K562 (cell line): ENCODE measurements at regions not wholly inside any gene's neighbourhood (a gene's known extent, or its start where the extent isn't known, plus 50 kb on each side); places are given as distances from the start of the nearest gene placed in this dataset.
A peak's percentile ranks its signal among the peaks of the same experiment; 100 is the strongest.

ENCODE experiments used
- ATAC-seq: fragments of 200-7000 bp; cut with Tn5 transposase; 3 replicates; pipeline ENCODE4 v1.9.1; 2020; ENCODE audit warnings: moderate library complexity
- BruUV-seq: library from RNA; stranded (reverse); fragments of 400-500 nt; replicated peaks from 2 replicates; lab custom pipeline; 2021; lab: Mats Ljungman, UMichigan
- CTCF ChIA-PET: fragments of 300-600 bp; formaldehyde crosslinking; extraction: SDS; loops from one replicate; lab custom pipeline; 2021; ENCODE audit warnings: low intra/inter-chr PET ratio; lab: Yijun Ruan, JAX
- POLR2A ChIA-PET: fragments of 300-600, 350-650 bp; sonication (Branson Sonifier 250); formaldehyde crosslinking; extraction: SDS; loops from one replicate; lab custom pipeline; 2021; ENCODE audit warnings: antibody characterized with exemption, inconsistent platforms; lab: Yijun Ruan, JAX
- DNase-seq, 4 experiments: peaks; one replicate each; pipeline versions ENCODE4 v3.0.0 to v3.0.0-alpha.2; 2011 to 2018; ENCODE audit warnings: low spot score in 3 of 4, mixed read lengths in 3 of 4; ENCODE audit errors: extremely low read depth in 1 of 4
- FAIRE-seq: peaks from 2 replicates; lab custom pipeline; 2011; peaks lifted over from hg19 to GRCh38; lab: Jason Lieb, UNC
- H2AFZ ChIP-seq: 2 replicates; pipeline ENCODE4 v1.6.0; 2011; ENCODE audit warnings: low read depth, low read length, control low read depth, inconsistent platforms
- H3K27ac ChIP-seq: fragments of 200-600 bp; 3 replicates; pipeline ENCODE4 v1.8.0; 2011; ENCODE audit warnings: low read depth, mild to moderate bottlenecking, control low read depth, inconsistent platforms, low read length, moderate library complexity, mixed read lengths; ENCODE audit errors: extremely low read depth
- H3K27me3 ChIP-seq, 2 experiments: fragments of 300-600 bp in 1 of 2; 2 replicates in 1 of 2; 3 replicates in 1 of 2; pipeline versions ENCODE4 v1.6.0 to v1.8.0; 2011; ENCODE audit warnings: inconsistent platforms in 2 of 2, low read length in 2 of 2, mild to moderate bottlenecking in 1 of 2, mixed read lengths in 1 of 2, moderate library complexity in 1 of 2; ENCODE audit not compliant: control insufficient read depth in 2 of 2, insufficient read depth in 2 of 2
- H3K36me3 ChIP-seq: fragments of 300-600 bp; 3 replicates; pipeline ENCODE4 v1.8.0; 2011; ENCODE audit warnings: mild to moderate bottlenecking, low read length, inconsistent platforms; ENCODE audit not compliant: control insufficient read depth, insufficient read depth
- H3K4me1 ChIP-seq, 2 experiments: fragments of 200-600 bp in 1 of 2; replicated peaks in 1 of 2; 2 replicates in 1 of 2; 3 replicates in 1 of 2; pipeline versions ENCODE4 v1.5.1 to v1.8.0; 2011; ENCODE audit warnings: inconsistent platforms in 2 of 2, low read length in 2 of 2, mild to moderate bottlenecking in 1 of 2, mixed read lengths in 1 of 2, moderate library complexity in 1 of 2; ENCODE audit not compliant: control insufficient read depth in 2 of 2, insufficient read depth in 2 of 2
- H3K4me2 ChIP-seq: 2 replicates; pipeline ENCODE4 v1.6.1; 2011; ENCODE audit warnings: low read length, control low read depth, inconsistent platforms, mixed read lengths; ENCODE audit not compliant: insufficient read depth
- H3K4me3 ChIP-seq: fragments of 200-600 bp; sonication (generic), shearing (Covaris generic); 2 replicates; pipeline ENCODE4 v1.5.1; 2016; ENCODE audit warnings: control low read depth, inconsistent platforms
- H3K79me2 ChIP-seq: fragments of 200-600 bp; 3 replicates; pipeline ENCODE4 v1.8.0; 2011; ENCODE audit warnings: low read length, inconsistent platforms; ENCODE audit not compliant: control insufficient read depth, insufficient read depth
- H3K9ac ChIP-seq, 2 experiments: 2 replicates each; pipeline versions ENCODE4 v1.6.0 to v1.6.1; 2011; ENCODE audit warnings: low read depth in 2 of 2, low read length in 2 of 2, control low read depth in 1 of 2, inconsistent platforms in 1 of 2, mild to moderate bottlenecking in 1 of 2, mixed read lengths in 1 of 2; ENCODE audit not compliant: insufficient read depth in 1 of 2
- H3K9me1 ChIP-seq: one replicate; pipeline ENCODE4 v1.6.0; 2011; ENCODE audit warnings: inconsistent platforms, mild to moderate bottlenecking, low read length, moderate library complexity; ENCODE audit not compliant: control insufficient read depth, insufficient read depth
- H3K9me3 ChIP-seq: replicated peaks from 2 replicates; pipeline ENCODE4 v1.5.1; 2011; ENCODE audit warnings: low read depth, low read length, inconsistent platforms; ENCODE audit not compliant: control insufficient read depth, insufficient read depth
- H4K20me1 ChIP-seq: replicated peaks from 2 replicates; pipeline ENCODE4 v1.6.1; 2011; ENCODE audit warnings: low read length, inconsistent platforms, mixed read lengths; ENCODE audit not compliant: control insufficient read depth, insufficient read depth
- BHLHE40 ChIP-seq: IDR thresholded peaks from 2 replicates; pipeline ENCODE4 v1.6.1; 2011; ENCODE audit warnings: low read length, improper control_type of control experiment
- C11orf30 ChIP-seq: fragments of 450-650 bp; IDR thresholded peaks from 2 replicates; pipeline ENCODE4 v1.6.1; 2016; ENCODE audit warnings: low read depth, mild to moderate bottlenecking
- COPS2 ChIP-seq: fragments of 450-650 bp; conservative IDR thresholded peaks from 2 replicates; pipeline ENCODE4 v1.6.1; 2016; ENCODE audit warnings: mild to moderate bottlenecking, moderate library complexity
- HOXB6 ChIP-seq: fragments of 250-450 bp; sonication (Bioruptor Pico); IDR thresholded peaks from 2 replicates; pipeline ENCODE4 v1.5.1; 2022; ENCODE audit warnings: mild to moderate bottlenecking, borderline replicate concordance
- IRF2 ChIP-seq: sonication (generic); formaldehyde crosslinking; IDR thresholded peaks from 2 replicates; pipeline ENCODE4 v1.8.1; 2022; ENCODE audit warnings: mild to moderate bottlenecking, missing genetic modification reagents
- MAFG ChIP-seq: fragments of 450-650 bp; conservative IDR thresholded peaks from 2 replicates; pipeline ENCODE4 v1.6.1; 2016; ENCODE audit warnings: missing genetic modification characterization, missing compliant biosample characterization
- MTA1 ChIP-seq: fragments of 450-650 bp; IDR thresholded peaks from 2 replicates; pipeline ENCODE4 v1.6.1; 2017; ENCODE audit warnings: borderline replicate concordance
- SAFB ChIP-seq: fragments of 200-400 bp; formaldehyde crosslinking; IDR thresholded peaks from 2 replicates; pipeline ENCODE4 v1.6.1; 2017; ENCODE audit warnings: low read depth, low read length, borderline replicate concordance
- ZFP91 ChIP-seq: sonication (generic); formaldehyde crosslinking; IDR thresholded peaks from 2 replicates; pipeline ENCODE4 v1.8.0; 2022; ENCODE audit warnings: mild to moderate bottlenecking, missing genetic modification reagents
- ZNF316 ChIP-seq: fragments of 450-650 bp; IDR thresholded peaks from 2 replicates; pipeline ENCODE4 v1.6.1; 2016
- ZNF668 ChIP-seq: fragments of 250-450 bp; sonication (Bioruptor Pico); IDR thresholded peaks from 2 replicates; pipeline ENCODE4 v1.8.0; 2022; ENCODE audit warnings: mild to moderate bottlenecking, inconsistent platforms
- WGBS: fragments of 100-300 bp; shearing (Covaris generic); methylation state at CpG from one replicate; pipeline ENCODE4 v1.1.6; 2016; ENCODE audit warnings: low coverage, mixed read lengths; ENCODE audit not compliant: insufficient coverage; ENCODE audit errors: missing lambda C conversion rate; 5-methylcytosine and 5-hydroxymethylcytosine counted together
- in situ Hi-C: fragments of 300-500 bp; cut with MboI; formaldehyde crosslinking; loops from 4 replicates; pipeline ENCODE4 v1.15.0; 2018; ENCODE audit warnings: inconsistent platforms, mixed read lengths
- intact Hi-C: fragments of 100-400 bp; cut with micrococcal nuclease; formaldehyde crosslinking; loops from 2 replicates; pipeline ENCODE4 v1.14.2; 2022

- no peaks in the 10 kb centered on the region for H3K27me3 ChIP-seq
- intact Hi-C loops (no loop called here), in situ Hi-C loops (no loop called here)
- no peaks in the 10 kb centered on the region; the same call in 2 of the 3 replicates for H3K79me2 ChIP-seq
- H3K4me3 ChIP-seq: no peak overlapping the region
- no peaks in the 10 kb centered on the region; the same call in 1 of the 2 replicates for H4K20me1 ChIP-seq
- no peak for DNase-seq
- TF ChIP-seq MAFG (tag) (peak; percentile 15; the same call in 1 of the 2 replicates), ZFP91 (no peak), COPS2 (no peak), SAFB (no peak), HOXB6 (CRISPR knock-in tag) (no peak), ZNF668 (CRISPR knock-in tag) (no peak), ZNF316 (peak; percentile 47), IRF2 (CRISPR knock-in tag) (no peak), MTA1 (no peak), C11orf30 (peak; percentile 41; the same call in 1 of the 2 replicates), BHLHE40 (no peak)
- TF ChIP-seq, all 486 proteins: peak for 3
- no peaks in the 10 kb centered on the region for H3K9me3 ChIP-seq
- FAIRE-seq: peak; percentile 55
- 28% methylated on average over 3 of the region's 3 CpGs for WGBS
- H3K4me2 ChIP-seq: no peak overlapping the region
- no peaks in the 10 kb centered on the region for H3K36me3 ChIP-seq
- no TSS peak for BruUV-seq
- H2AFZ ChIP-seq: no peak overlapping the region
- peak; percentile 27; the same call in 2 of the 3 replicates for ATAC-seq
- H3K9ac ChIP-seq: no peak overlapping the region
- H3K9me1 ChIP-seq: no peaks in the 10 kb centered on the region
- H3K4me1 ChIP-seq: peaks cover 0 to 3% of the 10 kb centered on the region in 2 experiments; a peak in 2 of 5 replicates
- no peak overlapping the region for H3K27ac ChIP-seq
- CTCF ChIA-PET: no interaction called here
- POLR2A ChIA-PET: interaction anchor here (1.3 kb wide), 1 partner anchor 11 kb away, joined by 3 read pairs; no protein-coding TSS in a partner anchor
Measured at GRCh38 chr1:184910691-184911091, 63.6 kb downstream of the NIBAN1 start.
